T-helper 9 cell (primary cell): ENCODE measurements at regions not wholly inside any gene's neighbourhood (a gene's known extent, or its start where the extent isn't known, plus 50 kb on each side); places are given as distances from the start of the nearest gene placed in this dataset.
A peak's percentile ranks its signal among the peaks of the same experiment; 100 is the strongest.
"Not testable (repeated sequence)": the region's sequence is repeated elsewhere in the genome, so short reads cannot be mapped to it uniquely, and the experiment has no call there.

Experiments used
- DNase-seq: peaks from one replicate; pipeline ENCODE4 v3.0.0-alpha.2; 2020

DNA sequence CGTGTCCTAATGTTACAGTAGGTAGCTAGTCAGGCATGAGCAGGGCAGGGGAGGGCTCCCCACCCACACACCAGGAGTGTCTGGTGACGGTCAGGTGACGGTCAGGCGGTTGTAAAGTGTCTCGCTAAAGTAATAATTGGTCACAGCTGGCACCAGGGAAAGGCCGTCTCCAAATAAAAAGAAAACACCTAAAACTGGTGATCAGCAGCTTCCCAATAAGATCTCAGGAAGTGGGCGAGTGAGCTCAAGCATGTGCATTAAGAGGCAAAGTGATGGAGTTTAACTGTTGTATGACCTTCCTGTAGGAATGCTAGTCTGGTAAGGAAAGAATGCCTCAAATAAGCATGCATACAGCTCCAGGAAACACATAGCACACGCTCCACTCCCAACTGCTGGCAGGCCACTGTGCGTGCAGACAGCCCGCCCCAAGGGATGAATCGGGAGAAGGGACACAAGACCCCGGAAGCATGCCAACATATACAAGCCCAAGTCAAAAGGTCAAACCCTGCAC is 177.1 kb downstream of the RNF144A start:
- no peak for DNase-seq

DNA sequence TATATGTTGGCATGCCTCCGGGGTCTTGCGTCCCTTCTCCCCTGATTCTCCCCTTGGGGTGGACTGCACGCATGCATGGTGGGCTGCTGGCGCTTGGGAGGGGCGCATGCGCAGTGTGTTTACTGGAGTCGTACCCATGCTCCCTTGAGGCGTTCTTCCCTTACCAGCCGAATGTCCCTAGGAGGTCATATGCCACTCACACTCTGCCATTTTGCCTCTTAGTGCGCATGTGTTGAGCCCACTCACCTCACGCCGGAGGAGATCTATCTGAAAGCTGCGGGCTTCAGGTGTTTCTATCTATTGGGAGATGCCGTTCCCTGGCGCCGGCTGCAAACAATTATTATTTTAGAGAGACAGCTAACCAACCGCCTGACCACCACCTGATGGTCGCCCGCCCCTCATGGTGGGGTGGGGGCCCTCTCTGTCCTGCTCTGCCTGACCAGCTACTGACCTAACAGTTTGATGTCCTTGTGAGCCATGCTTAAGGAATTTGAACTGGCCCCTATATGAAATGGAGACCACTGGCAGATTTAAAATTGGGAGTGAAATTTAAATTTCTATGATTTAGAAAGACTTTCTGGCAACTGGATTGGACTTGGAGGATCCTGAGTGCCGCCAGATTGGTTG is 179.6 kb downstream of the RNF144A start:
- no peak for DNase-seq

DNA sequence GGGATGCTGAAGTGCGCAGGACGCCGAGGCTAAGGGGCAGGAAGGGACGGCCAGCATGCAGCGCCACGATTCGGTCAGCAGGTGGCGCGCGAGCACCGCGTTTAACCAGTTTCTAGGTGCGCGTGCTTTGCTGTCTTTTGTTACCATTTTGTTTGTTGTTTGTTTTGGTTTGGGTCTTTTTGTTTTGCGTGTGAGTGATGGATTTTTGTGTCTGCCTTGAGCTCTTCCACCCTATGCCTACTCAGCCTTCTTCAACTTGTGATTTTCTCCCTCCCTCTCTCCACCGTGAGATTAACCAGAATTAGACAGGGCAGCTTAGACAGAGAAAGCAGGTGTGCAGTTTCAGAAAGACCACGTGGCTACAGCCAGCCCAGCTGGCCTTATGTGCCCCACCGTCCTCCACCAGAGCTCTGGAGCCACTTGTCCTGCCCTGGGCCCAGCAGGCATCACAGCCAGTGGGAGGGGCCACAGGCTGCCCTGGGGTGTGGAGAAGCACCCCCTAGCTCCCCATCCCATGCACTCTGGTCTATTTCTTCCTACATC is 180.2 kb downstream of the RNF144A start:
- DNase-seq = peak; percentile 71

DNA sequence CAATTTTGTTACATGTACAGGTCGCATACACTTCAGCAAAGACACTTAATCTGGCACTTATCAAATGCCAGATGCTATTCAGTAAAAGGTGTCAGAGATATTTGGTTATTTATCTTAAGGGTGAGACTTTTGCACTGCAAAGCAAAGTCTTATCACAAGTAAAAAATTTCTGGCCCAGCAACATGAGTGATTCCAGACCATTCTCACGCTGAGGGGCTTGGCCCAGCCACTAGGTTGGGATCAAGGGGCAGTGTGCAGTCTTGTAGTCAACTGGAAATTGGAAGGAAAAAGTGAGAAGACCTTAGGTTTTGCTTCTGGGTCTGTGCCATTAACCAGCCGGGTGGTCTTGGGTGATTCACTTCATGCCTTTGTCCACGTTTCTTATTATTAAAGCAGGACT is 181.6 kb downstream of the RNF144A start:
- DNase-seq = no peak

DNA sequence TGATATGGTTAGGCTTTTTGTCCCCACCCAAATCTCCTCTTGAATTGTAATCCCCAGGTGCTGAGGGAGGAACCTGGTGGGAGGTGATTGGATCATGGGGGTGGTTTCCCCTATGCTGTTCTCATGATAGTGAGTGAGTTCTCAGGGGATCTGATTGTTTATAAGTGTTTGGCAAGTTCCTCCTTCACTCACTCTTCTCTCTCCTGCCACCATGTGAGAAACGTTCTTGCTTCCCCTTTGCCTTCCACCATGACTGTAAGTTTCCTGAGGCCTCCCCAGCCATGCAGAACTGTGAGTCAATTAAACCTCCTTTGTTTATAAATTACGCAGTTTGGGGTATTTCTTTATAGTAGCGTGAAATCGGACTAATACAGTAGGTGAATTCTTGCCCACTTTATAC is 182.5 kb downstream of the RNF144A start:
- not testable (repeated sequence) for DNase-seq

DNA sequence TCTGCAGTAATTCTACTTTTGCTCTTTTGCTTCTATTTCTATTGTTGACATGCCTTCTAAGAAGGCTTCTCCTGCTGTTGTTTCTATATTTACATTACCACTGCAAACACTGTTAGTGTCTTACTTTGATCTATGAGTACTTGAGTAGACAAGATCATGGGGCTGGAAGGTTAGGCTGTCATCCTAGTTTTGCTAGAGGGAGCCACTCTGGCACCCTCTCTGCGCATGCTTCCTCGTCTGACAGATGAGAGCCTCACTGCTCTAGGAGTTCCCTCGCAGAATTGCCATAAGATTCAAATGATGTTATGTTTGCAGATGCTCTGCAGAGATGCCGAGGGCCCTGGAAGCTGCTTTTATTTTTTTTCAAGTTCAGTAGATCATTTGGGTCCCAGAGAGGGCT is 185.6 kb downstream of the RNF144A start:
- no peak for DNase-seq

DNA sequence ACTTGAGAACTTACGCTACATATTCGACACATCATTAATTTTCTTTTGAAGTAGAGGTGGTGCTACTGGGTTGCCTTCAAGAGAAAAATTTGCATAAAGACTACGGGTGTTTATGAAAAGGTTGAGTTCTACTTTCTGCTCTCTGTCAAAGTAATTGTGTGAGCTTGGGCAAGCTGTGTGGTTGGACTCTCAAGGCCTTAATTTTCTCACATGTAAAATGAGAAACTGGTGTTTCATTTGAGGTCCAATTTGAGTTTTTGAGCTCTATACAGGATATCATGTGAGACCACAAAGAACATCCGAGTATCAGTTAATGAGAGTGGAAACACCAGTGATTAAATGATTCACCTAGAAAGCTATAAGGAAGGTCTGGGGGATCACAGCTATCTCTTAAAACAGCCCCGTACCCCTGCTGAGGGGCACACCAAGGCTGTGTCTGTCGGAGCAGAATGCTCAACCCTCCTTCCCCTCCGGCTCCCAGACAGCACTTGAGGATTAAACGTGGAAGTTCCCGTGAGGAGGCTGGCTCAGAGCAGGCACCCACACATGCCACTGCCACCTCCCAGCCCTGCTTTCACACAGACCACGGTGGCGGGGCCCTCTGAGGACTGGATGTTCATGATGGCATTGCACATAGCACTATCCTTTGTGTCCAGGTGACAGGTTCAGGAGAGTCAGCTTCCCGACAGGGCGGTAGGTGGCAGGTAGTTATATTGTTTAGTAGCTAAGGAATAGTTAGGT is 191.8 kb downstream of the RNF144A start:
- DNase-seq = no peak

DNA sequence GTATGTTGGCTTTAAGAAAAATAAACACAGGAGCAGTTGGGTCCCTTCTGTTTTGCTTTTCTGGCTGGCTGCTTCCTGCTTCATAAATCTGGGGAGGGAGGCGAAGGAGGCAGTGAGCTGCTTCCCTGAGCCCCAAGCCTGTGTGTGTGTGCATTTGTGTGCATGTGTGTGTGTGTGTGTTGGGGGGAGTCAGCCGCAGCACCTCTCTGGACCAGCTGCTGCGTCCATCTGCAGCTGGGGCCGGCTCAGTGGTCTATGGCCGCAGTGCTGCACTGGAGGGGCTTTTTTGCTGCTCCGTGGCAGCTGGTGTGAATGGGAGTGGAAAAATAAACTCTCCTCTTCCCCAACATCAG is 192.3 kb downstream of the RNF144A start:
- no peak for DNase-seq

DNA sequence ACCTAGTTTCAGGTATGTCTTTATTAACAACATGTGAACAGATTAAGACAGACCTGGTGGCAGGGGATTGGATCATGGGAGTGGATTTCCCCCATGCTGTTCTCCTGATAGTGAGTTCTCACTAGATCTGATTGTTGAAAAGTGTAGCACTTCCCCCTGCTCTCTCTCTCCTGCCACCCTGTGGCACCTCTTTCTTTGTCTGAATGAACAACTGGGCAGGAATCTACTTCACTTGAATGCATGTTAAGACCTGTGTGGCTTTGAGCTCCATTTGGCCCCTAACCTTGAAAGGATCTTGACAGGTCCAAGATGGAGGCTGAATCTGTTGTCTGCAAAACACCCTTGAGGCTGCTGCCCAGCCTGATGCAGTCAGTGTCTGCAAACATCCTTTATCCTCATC is 194.4 kb downstream of the RNF144A start:
- no peak for DNase-seq

DNA sequence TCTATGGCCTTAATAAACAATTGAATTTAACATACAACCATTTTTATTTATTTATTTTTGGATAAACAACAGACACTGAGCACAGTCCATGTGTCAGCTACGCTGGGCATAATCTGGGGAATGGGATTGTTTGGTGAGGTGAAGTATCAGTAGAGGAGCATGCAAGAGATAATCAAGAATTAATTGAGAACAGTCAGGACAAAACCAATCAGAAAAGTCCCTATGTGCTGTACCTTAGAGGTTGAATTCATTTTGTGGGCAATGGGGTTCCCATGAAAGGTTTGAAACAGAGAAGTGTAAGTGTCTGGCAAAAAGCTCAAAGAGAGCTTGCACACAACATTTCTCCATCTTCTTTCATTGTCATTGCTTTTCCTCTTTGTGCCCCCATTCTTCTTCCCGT is 198.2 kb downstream of the RNF144A start:
- no peak for DNase-seq

DNA sequence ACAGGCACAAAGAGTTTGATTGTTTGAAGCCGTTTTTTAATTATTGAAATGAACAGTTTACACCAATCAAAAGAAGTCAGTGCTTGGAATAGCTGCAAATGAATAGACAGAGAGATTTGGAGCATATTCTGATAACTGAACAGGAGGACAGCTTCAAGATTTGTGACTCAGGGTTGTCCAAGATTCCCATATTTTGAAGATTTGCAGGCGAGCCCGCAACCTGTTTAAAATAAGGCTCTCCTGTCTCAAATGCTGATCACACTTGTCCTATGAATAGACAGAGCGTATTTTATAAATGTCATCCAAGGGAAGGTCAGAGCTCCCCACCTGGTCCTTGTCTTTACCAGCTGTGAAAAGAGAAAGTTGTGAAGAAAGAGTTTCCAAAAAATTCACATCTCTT is 198.7 kb downstream of the RNF144A start:
- no peak for DNase-seq

DNA sequence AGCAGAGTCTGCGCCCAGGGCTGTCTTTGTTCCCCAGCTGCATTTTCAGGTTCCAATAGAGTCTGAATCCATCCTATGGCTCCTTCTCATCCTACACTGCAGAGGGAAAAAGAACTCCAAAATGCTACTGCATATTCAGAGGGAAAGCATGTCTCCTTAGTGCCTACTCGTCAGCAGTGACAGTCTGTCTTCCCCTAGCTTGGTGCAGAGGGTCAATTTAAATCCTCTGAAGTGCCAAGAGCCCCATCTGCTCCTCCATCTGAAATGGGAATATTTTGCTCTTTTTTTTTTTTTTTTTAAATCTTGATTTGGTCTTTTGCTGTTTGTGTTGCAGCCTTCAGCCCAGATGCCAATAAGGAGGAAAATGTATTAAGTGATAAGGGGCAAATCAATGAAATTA is 199.3 kb downstream of the RNF144A start:
- no peak for DNase-seq

DNA sequence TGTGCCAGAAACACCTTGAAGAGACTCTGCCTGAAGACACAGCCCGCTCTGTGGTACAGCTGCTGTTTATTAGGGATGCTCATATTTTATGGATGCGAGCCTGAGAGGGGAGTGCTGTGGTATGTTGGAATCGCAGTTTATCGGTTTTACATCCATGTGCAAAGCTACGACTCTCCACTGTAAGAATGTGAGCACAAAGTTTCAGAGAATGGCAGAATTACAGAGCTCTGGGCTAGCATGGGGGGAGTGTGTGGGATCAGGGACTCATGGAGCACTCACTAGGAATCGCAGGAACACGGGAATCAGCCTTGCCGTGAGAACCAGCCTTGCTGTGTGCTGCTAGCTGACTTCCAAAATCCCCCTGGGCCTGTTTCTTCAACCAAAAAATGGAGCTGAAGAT is 199.9 kb downstream of the RNF144A start:
- DNase-seq = no peak

DNA sequence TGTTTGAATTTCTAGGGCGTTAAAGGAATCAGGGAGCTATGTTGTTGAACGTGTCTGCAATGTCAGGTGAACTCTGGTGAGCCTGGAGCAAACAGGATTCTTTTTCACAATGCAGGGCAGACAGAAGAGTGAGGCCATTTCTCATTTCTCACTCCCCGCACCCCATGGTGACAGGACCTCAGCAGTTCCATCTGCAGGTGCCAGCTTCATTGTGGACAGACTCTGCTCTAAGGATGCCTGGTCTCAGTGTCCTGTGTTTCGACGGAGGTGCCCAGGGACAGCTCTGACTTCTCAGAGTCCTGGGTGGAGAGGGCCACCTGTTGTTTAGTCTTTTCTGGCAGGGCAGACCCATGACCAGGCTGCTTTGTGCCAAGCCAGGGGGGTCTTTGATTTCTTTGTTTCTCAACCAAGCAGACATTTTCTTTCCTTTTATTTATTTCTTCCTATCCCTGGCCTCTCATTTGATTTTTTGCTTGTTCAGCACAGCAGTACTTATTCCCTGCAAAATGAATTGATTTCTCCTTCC is 201.5 kb downstream of the RNF144A start:
- DNase-seq = no peak

DNA sequence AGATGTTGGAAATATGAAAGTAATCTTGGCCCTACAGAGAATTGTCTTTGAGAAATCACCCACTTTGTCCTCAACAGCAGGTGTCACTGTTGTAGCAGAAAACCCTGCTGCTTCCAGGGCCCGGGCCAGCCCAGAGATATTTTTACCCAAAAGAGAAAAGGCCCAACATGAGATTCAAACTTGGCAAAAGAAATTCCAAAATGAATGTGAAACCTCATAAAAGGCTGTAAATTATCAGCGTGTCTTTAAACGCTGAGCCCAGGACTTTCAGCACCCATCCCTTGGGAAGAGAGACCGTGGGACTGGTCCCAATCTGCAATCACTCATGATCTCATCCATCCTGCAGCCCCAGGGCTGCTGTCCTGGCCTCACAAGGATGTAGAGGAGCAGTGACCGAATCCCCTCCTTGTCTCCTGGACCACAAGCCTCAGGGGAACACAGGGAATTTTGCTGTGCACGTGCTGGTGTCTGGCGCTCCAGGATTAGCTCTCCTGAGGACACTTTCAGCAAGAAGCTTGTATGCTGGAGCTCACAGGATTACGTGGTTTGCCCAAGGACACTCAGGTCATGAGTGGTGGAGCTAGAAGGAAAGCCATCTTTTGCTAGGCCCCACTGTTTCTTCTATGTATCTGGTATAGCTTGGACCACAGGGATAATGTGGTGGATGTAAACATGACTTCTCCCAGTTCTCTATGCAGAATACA is 202.1 kb downstream of the RNF144A start:
- DNase-seq = no peak

DNA sequence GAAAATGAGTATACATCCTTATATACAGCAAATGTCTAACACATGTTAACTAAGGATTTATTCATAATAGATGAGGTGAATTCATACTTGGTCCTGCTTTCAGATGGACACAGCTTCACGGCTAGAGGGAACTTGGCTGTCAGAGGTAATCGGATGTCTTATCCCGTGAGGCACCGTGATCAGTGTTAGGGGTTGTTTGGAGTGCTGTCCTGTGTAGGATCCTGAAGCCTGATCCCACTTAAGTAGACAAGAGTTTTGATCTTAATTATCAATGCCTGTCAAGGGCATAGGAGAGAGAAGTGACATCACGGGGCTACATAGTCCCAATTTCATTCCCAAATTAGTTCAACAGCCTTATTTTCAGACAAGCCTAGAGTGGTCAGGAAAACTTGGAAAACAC is 204.6 kb downstream of the RNF144A start:
- DNase-seq = no peak

DNA sequence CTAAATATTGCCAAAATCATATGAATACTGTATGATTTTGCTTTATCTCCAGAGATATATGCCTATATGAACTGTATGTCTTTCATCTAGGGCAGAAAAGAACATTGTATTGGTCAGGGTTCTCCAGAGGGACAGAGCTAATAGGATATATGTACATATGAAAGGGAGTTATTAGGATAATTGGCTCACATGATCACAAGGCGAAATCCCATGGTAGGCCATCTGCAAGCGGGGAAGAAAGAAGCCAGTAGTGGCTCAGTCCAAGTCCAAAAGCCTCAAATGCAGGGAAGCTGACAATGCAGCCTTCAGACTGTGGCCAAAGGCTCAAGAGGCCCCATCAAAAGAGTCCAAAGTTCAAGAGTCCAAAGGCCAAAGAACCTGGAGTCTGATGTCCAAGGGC is 209.9 kb downstream of the RNF144A start:
- DNase-seq = no peak

DNA sequence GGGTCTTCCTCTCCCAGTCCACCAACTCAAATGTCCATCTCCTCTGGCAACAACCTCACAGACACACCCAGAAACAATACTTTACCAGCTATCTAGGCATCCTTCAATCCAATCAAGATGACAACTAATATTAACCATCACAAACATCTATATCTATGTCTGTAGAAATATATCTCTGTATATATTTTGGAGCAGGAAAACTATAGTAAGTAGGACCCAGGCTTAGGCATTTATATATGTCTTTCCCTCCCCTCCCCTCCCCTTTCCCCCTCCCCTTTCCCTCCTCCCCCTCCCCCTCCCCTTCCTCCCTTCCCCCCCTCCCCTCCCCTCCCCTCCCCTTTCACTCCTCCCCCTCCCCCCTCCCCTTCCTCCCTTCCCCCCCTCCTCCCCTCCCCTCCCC is 210.5 kb downstream of the RNF144A start:
- DNase-seq = no peak

DNA sequence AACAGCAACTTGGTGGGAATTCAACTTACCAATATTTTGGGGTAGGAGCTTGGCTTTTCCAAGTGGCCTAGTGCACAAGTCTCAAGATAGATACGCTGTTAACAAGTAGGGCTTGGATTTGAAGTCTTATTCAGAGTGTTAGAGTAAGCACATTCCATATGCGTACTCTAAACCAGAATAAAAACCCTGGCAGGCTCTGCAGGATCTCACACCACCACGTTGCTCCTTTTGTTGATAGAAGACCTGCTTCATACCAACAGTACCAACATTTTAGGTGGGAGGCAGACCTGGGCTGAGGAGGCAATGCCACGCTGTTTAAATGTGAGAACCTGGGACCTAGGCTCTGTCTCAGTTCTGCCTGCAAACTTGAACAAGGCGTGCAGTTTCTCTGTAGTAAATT is 214.0 kb downstream of the RNF144A start:
- DNase-seq = no peak

DNA sequence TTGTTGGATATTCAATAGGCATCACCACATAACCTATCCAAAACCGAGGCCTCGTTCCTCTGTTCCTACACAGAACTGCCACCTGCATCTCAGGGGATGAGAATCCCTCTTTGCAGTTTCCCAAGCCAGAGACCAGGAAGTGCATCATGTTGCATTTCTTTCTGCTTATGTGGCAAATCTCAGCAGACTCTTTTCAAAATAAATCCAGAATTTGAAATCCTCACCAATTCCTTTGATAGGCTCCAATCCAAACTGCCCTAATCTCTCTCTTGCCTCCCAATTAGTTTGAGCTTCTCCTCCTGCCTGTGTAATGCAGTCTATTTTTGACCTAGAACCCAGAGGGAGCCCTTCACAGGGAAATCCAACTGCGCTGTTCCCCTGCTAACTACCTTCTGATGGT is 215.5 kb downstream of the RNF144A start:
- no peak for DNase-seq

DNA sequence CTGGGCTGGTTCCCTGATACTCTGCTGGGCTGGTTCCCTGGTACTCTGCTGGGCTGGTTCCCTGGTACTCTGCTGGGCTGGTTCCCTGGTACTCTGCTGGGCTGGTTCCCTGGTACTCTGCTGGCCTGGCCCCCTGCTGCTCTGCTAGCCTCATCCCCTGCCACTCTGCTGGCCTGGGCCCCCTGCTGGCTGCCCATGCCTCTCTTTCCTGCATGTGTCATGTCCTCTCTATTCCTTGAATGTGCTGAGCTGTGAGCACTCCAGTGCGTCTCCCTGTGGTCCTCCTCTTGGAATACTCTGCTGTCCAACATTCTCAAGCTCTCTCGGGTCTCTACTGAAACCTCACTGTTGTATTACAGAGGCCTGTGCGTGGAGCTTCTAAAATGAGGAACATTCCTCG is 216.3 kb downstream of the RNF144A start:
- no peak for DNase-seq

DNA sequence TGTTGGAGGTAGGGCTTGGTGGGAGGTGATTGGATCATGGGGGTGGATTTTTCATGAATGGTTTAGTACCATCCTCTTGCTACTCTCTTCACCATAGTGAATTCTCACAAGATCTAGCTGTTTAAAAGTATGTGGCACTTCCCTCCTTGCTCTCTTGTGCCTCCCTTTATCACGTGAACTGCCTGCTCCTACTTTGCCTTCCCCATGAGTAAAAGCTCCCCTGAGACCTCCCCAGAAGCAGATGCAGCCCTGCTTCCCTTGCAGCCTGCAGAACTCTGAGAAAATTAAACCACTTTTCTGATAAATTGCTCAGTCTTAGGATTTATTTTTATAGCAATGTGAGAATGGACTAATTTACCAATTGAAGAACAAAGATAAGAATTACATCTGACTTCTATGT is 223.1 kb downstream of the RNF144A start:
- DNase-seq = no peak

DNA sequence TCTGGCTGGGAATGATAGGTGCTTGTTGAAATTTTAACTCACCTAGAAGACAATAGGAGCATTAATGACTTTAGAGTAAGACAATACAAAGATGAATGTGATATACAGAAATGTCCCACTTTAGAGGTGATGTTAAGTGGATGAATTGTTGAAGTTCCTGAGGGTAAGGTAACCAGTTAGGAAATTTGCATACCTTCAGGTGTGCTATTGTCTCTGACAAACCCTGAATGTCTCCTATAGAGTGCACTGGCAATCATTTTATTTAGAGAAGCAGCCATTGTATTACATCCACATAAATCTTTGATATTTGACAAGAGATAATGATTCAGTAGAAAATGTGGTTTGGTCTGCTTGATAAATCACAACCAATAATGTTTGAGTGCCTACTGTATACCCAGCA is 228.5 kb downstream of the RNF144A start:
- no peak for DNase-seq

DNA sequence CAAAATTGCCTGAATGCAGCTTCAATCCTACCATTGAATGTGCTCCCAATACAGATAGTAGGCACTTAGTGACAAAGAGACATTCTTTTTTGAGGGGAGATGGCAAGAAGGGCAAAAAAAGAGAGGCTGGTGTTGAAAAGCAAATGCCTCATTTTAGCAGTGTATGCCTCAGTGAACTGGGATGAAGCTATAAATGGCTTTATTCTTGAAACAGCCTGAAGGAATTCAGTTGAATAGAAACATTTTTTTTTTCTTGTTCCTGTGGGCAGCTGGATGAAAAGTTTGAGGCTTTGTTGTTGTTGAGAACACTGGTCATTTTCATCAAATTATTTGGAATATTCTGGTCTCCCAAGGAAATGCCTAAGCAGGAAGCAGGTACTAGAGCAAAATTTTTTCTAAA is 228.9 kb downstream of the RNF144A start:
- no peak for DNase-seq
